NCI-H2196 (cell line): ENCODE measurements at regions not wholly inside any gene's neighbourhood (a gene's known extent, or its start where the extent isn't known, plus 50 kb on each side); places are given as distances from the start of the nearest gene placed in this dataset.
"Not testable (repeated sequence)": the region's sequence is repeated elsewhere in the genome, so short reads cannot be mapped to it uniquely, and the experiment has no call there.

Experiments used
- DNase-seq: peaks from one replicate; lab custom pipeline; 2025; ENCODE audit not compliant: unreplicated experiment; lab: John Stamatoyannopoulos, UW

DNA sequence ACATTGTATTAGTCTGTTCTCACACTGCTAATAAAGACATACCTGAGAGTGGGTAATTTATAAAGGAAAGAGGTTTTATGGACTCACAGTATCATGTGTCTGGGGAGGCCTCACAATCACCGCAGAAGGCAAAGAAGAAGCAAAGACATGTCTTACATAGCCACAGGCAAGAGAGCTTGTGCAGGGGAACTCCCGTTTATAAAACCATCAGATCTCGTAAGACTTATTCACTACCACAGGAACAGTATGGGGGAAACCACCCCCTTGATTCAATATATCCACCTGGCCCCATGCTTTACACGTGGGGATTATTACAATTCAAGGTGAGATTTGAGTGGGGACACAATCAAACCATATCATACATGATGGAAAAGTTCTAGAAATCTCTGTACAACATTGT lies 165.3 kb downstream of the OR2B2 start:
- DNase-seq = not testable (repeated sequence)

GRCh38 chr6:27743787-27744186 lies 168.4 kb downstream of the OR2B2 start:
- no peak for DNase-seq

DNA sequence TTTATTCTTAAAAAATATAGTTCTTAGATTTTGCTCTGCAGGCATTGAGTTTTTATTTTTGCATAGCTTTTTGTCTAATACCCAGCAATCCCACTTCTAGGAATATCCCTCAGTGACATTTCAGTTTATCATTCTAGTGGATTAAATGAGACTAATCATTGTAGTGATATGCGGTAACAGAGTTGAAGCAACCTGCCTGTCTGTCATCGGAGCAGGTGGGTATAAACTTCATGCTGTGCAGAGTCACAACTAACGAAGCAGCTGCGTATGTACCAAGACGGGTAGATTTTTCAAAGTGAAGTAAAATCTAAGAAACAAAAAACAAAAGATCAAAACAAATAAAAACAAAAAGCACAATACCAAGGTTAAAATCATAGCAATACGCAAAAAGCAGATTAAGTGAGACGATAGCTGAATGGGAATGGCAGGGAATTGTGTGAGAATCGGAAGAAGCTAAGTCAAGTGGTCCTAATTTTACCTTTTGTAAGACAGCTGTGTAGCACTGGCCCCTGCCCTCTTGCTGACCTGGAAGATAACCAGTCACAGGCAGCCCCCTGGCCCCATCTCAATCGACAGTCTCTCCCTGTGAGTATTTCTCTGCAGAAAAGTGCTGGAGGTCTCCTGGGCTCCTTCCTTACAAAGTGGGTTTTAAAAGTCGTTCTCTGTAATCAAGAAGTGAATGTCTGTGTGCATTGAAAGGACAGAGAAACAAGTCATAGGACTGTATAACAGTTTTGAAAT lies 169.2 kb downstream of the OR2B2 start:
- DNase-seq = no peak

DNA sequence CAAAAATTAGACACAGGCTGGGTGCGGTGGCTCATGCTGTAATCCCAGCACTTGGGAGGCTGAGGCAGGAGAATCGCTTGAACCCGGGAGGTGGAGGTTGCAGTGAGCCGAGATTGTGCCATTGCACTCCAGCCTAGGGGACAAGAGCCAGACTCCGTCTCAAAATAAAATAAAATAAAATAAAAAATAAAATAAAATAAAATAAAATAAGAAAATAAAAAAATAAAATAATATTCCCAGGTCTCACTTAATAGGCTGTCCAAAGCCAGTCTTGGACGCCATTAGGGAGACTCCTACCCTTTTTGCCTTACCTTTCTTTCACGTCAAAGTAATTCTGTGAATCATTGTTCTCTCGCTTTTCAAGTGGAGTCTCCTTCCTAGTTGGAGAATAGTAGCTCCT lies 172.3 kb downstream of the OR2B2 start:
- DNase-seq = not testable (repeated sequence)

DNA sequence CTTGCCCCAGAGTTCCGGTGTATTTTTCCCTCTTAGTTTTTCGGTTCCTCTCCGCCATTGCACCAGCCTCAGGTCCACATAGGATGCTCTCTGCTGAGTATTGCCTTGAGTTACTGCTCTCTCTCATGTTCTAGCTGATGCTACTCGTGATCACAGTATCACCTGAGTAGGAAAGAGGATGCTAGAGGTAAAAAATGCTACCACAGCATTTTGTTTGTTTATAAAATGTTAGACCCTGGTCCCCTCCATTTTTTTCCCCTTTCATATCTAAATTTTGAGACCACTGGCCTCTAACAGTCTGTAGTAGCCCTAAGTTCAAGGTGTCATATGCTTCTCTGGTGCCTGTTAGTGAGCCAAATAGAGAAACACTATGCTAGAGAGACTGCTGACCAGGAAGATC lies 175.5 kb downstream of the OR2B2 start:
- DNase-seq = no peak

- no peak for DNase-seq
Measured at GRCh38 chr6:27728442-27728841, 183.8 kb downstream of the OR2B2 start.

GRCh38 chr6:27726619-27727023 lies 185.6 kb downstream of the OR2B2 start:
- no peak for DNase-seq

DNA sequence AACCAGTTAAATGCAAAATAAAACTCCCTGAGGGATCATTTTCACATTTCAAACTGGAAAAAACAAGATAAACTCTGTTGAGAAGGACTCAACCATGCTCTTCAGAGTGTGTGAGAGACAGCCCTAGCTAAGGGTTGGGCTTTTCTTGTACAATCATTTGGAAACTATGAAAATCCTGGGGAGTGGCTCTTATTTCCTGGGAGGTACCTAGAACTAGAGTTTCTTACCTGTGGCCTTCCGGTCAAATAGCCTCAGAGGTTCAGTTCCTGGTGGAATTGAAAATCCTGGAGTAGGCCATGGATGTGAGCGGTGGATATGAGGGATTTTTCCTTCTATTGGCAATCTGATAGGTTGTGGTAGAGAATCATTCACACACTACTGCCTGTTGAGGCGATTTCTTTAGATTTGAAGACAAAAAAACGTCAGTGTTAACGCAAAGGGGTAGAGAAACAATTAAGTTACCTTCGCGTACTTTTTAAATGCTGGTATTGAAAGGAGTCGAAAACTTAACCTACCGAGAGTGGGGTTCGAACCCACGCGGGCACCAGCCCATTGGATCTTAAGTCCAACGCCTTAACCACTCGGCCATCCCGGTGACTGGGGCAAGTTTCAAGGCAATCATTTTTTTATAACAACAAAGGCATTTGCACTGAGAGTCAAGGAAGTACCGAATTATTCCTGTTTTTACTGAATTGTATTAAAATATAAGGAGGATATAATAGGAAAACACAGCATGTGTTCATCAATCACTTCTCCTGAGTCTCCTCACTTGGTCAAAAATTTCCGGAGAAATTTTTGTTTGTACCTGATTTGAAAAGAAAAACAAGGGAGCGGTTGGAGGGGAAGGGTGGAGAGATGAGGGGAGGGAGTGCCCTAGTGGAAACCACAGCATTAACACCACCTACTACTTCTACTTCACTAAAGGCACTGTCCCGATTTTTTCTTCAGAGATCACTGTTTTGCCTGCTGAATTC lies 191.3 kb downstream of the OR2B2 start:
- DNase-seq = no peak

GRCh38 chr6:27719039-27719438 lies 193.2 kb downstream of the OR2B2 start:
- DNase-seq = not testable (repeated sequence)

- no peak for DNase-seq
Measured at GRCh38 chr6:27706431-27706830, 205.8 kb downstream of the OR2B2 start.

DNA sequence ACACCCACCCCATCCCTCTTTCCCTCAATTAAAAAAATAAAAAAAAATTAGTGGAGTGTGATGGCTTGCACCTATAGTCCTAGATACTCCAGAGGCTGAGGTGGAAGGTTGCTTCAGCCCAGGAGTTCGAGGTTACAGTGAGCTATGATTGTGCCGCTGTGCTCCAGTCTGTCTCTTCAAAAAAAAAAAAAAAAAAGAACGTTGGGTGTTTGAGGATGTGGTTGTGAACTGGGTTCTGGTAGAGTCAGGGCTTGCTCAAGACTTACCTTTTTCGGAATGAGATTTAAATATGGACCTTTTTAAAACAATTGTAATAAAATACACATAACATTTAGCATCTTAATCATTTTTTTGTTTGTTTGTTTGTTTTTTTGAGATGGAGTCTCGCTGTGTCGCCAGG lies 211.9 kb downstream of the OR2B2 start:
- DNase-seq = no peak

DNA sequence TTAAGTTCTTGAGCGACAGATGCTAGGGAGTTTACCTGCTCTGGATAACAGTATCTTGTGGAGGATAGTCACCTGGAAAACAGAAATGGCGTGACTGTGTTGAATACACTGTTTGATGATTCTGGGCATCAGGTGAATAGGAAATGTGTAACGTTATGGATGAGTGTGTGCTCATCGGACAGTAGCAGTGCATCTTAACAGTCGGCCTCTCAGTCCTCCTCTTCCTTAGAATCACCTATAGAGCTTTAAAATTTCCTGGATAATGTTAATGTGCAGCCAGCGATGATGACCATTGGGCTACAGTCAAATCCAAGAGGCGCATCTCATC lies 217.7 kb downstream of the OR2B2 start:
- no peak for DNase-seq

DNA sequence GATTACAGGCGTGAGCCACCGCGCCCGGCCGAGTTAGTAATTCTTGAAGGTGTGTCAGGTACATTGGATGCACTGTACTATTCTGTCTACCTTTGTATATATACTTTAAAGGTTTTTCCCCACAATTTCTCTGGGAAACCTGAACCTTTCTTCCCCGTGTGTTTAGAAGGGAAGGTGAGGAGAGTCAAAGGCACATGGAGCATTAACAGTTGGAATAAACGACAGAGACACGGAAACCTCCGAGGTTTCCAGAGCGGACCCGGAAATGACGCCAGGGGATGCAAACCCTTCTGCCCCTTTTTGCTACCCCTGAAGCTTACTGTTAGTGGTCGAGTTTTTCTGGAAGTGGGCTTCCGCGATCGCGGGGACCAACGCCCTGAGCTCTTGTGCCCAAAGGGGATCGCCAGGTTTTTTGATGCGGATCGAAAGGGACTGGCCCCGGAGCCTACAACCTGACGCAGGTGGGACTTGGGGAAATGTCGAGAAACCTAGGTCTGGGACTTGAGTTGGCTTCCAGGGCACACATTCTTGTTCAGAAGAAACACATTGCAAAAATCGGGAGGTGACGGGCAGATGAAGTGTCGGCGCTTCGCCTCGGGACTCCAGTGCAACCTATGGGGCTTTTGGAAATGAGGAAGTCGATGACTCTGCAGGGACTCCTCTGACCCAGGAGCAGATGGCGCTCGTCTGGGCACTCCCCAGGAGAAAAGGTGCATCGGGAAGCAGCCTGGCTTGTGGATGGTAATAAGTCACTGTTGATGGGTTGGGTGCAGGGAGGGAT lies 218.2 kb downstream of the OR2B2 start:
- DNase-seq = no peak

GRCh38 chr6:27692133-27692532 lies 219.2 kb upstream of the ZNF184 start:
- DNase-seq = not testable (repeated sequence)

GRCh38 chr6:27688014-27688586 lies 215.2 kb upstream of the ZNF184 start:
- peak; percentile 53 for DNase-seq

DNA sequence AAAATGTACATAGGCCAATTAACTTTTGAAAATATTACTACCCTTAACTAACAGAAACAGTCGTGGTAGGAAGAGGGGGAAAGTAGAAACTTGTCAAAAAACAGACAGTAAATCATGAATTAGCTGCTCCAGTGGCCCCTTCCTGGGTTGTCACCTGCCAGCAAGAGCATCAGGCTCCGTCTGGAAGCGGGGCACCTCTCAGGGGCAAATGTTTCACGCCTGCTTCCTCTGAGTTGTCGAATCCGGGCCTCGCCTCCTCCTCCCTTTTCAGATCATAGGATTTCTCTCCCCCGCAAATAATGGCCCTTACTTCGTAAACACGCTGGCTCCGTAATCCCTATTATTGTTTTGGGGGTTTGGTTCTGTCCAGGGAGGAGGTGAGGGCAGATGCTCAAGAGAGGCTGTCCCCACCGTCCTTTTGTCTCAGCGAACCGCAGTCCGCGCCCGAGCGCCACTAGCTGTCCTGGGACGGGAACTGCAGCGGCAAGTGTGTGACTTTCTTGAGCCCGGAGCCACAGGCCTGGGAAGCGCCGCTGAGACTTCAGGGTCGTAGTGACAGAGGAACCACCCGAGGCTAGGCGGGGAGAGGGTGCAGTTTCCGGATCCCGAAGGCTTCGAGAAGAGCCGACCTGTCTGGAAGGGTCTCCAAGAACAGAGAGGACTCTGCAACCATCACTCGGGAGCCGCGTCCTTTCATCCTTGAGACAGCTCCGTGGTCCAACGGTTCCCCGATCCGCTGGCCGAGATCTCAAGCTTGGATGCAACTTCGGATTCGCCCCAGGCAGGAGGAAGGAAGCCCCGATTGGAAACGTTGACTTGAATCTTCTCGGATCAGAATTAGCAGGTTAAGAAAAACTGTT lies 214.5 kb upstream of the ZNF184 start:
- DNase-seq = peak; percentile 33

GRCh38 chr6:27685279-27685678 lies 212.4 kb upstream of the ZNF184 start:
- no peak for DNase-seq

- DNase-seq = no peak
Measured at GRCh38 chr6:27684264-27685211, 211.6 kb upstream of the ZNF184 start.
